Peyer's patch (tissue), 4 donors: ENCODE measurements at regions not wholly inside any gene's neighbourhood (a gene's known extent, or its start where the extent isn't known, plus 50 kb on each side); places are given as distances from the start of the nearest gene placed in this dataset.

Experiments used
- DNase-seq, 3 donors: peaks; one replicate each; pipeline ENCODE4 v3.0.0-alpha.2; 2017 to 2019
- H3K27ac ChIP-seq, 4 donors: fragments of 200-600 bp; sonication (generic); one replicate each; pipeline ENCODE4 v1.5.1; 2016 to 2019
- H3K27me3 ChIP-seq, 2 donors: fragments of 200-600 bp; sonication (generic); one replicate each; pipeline ENCODE4 v1.5.1; 2019
- H3K36me3 ChIP-seq, 3 donors: fragments of 200-600 bp; sonication (generic); one replicate each; pipeline ENCODE4 v1.5.1; 2016 to 2019
- H3K4me1 ChIP-seq, 4 donors: fragments of 200-600 bp; sonication (generic); one replicate each; pipeline ENCODE4 v1.5.1; 2016 to 2019
- H3K4me3 ChIP-seq, 4 donors: fragments of 200-600 bp; sonication (generic); 1 replicate in 3 of 4; 2 replicates in 1 of 4; pipeline ENCODE4 v1.5.1; 2016 to 2019; ENCODE audit warnings: mild to moderate bottlenecking in 1 of 4
- H3K9me3 ChIP-seq, 4 donors: fragments of 200-600 bp; sonication (generic); one replicate each; pipeline ENCODE4 v1.5.1; 2016 to 2019; ENCODE audit warnings: mild to moderate bottlenecking in 1 of 4
- CTCF ChIP-seq, 6 experiments: fragments of 450-650 bp in 4 of 6; fragments of 200-600 bp in 2 of 6; sonication (generic) in 1 of 6; IDR thresholded peaks; one replicate each; pipeline ENCODE4 v1.5.1; 2017 to 2019; ENCODE audit warnings: antibody characterized with exemption in 6 of 6, mild to moderate bottlenecking in 3 of 6, moderate library complexity in 1 of 6
- POLR2A ChIP-seq, 2 donors: fragments of 450-650 bp; IDR thresholded peaks; one replicate each; pipeline ENCODE4 v1.5.1; 2017; ENCODE audit warnings: antibody characterized with exemption in 2 of 2, mild to moderate bottlenecking in 2 of 2, moderate library complexity in 2 of 2

GRCh38 chr7:54831046-54831643 is 72.1 kb upstream of the SEC61G start:
- H3K36me3 ChIP-seq: no peaks in the 10 kb centered on the region
- no peak overlapping the region for H3K4me3 ChIP-seq
- peaks cover 0 to 4% (median 0%) of the 10 kb centered on the region in 4 donors for H3K9me3 ChIP-seq
- no peaks in the 10 kb centered on the region for H3K27me3 ChIP-seq
- no peak overlapping the region for H3K27ac ChIP-seq
- TF ChIP-seq POLR2A (IDR thresholded peaks at IDR 0.05): no peak
- no peak for TF ChIP-seq CTCF (IDR thresholded peaks at IDR 0.05)
- DNase-seq: no peak
- no peaks in the 10 kb centered on the region for H3K4me1 ChIP-seq

- no peaks in the 10 kb centered on the region for H3K27me3 ChIP-seq
- H3K9me3 ChIP-seq: peaks cover 0 to 4% (median 0%) of the 10 kb centered on the region in 4 donors
- no peaks in the 10 kb centered on the region for H3K4me1 ChIP-seq
- no peak overlapping the region for H3K4me3 ChIP-seq
- no peak for DNase-seq
- no peaks in the 10 kb centered on the region for H3K36me3 ChIP-seq
- no peak for TF ChIP-seq POLR2A (IDR thresholded peaks at IDR 0.05)
- H3K27ac ChIP-seq: no peak overlapping the region
Observed at GRCh38 chr7:54831644-54832095, 72.7 kb upstream of the SEC61G start.

GRCh38 chr7:54833001-54833467 is 74.0 kb upstream of the SEC61G start:
- H3K27me3 ChIP-seq: no peaks in the 10 kb centered on the region

GRCh38 chr7:54837168-54837567 is 78.2 kb upstream of the SEC61G start:
- DNase-seq: no peak
- TF ChIP-seq CTCF (IDR thresholded peaks at IDR 0.05) (no peak), POLR2A (IDR thresholded peaks at IDR 0.05) (no peak)

More at GRCh38 chr7:54833001-54833467, 74.0 kb upstream of the SEC61G start:
- H3K4me3 ChIP-seq: no peak overlapping the region
- H3K36me3 ChIP-seq: no peaks in the 10 kb centered on the region
- no peak for DNase-seq
- TF ChIP-seq CTCF (IDR thresholded peaks at IDR 0.05) (no peak), POLR2A (IDR thresholded peaks at IDR 0.05) (no peak)
- peaks cover 0 to 4% (median 0%) of the 10 kb centered on the region in 4 donors for H3K9me3 ChIP-seq
- no peaks in the 10 kb centered on the region for H3K4me1 ChIP-seq
- H3K27ac ChIP-seq: no peak overlapping the region

GRCh38 chr7:54837761-54838160 is 78.8 kb upstream of the SEC61G start:
- Histone ChIP-seq H3K27me3 (no peaks in the 10 kb centered on the region), H3K4me3 (no peak overlapping the region), H3K4me1 (no peaks in the 10 kb centered on the region), H3K27ac (no peak overlapping the region), H3K9me3 (peaks cover 0 to 4% (median 0%) of the 10 kb centered on the region in 4 donors), H3K36me3 (no peaks in the 10 kb centered on the region)
- no peak for TF ChIP-seq CTCF (IDR thresholded peaks at IDR 0.05)
- no peak for TF ChIP-seq POLR2A (IDR thresholded peaks at IDR 0.05)
- no peak for DNase-seq

More at GRCh38 chr7:54837168-54837567, 78.2 kb upstream of the SEC61G start:
- Histone ChIP-seq H3K27ac (no peak overlapping the region), H3K27me3 (no peaks in the 10 kb centered on the region), H3K4me3 (no peak overlapping the region), H3K9me3 (peaks cover 0 to 4% (median 0%) of the 10 kb centered on the region in 4 donors), H3K4me1 (no peaks in the 10 kb centered on the region), H3K36me3 (no peaks in the 10 kb centered on the region)

GRCh38 chr7:54838175-54838910 is 79.3 kb upstream of the SEC61G start:
- DNase-seq: no peak
- H3K4me1 ChIP-seq: no peaks in the 10 kb centered on the region
- no peaks in the 10 kb centered on the region for H3K27me3 ChIP-seq
- no peak overlapping the region for H3K4me3 ChIP-seq
- no peak for TF ChIP-seq POLR2A (IDR thresholded peaks at IDR 0.05)
- TF ChIP-seq CTCF (IDR thresholded peaks at IDR 0.05): no peak
- no peaks in the 10 kb centered on the region for H3K36me3 ChIP-seq
- peaks cover 0 to 4% (median 0%) of the 10 kb centered on the region in 4 donors for H3K9me3 ChIP-seq
- no peak overlapping the region for H3K27ac ChIP-seq
